ENCODE measurements at regions not wholly inside any gene's neighbourhood (a gene's known extent, or its start where the extent isn't known, plus 50 kb on each side); places are given as distances from the start of the nearest gene placed in this dataset.

GRCh38 chr2:238694136-238694755, 153.6 kb upstream of the TWIST2 start:
- H3K9me3 ChIP-seq (ENCODE audit: insufficient read depth, low read length): no peaks in the 10 kb centered on the region

GRCh38 chr2:238694922-238695321, 153.0 kb upstream of the TWIST2 start:
- Histone ChIP-seq H3K9me2 (replicated peaks; ENCODE audit: insufficient read depth, low read length) (no peaks in the 10 kb centered on the region), H3K36me3 (ENCODE audit: low read length) (no peaks in the 10 kb centered on the region), H3K4me2 (ENCODE audit: low read depth, low read length, poor library complexity, severe bottlenecking) (no peak overlapping the region), H3K4me3 (ENCODE audit: insufficient read depth, low read length, poor library complexity, severe bottlenecking) (no peak overlapping the region), H4K20me1 (ENCODE audit: low read depth, low read length) (no peaks in the 10 kb centered on the region), H3F3A (ENCODE audit: insufficient read depth) (no peaks in the 10 kb centered on the region), H3K27me3 (ENCODE audit: low read length) (no peaks in the 10 kb centered on the region), H3K9ac (ENCODE audit: low read length) (no peak overlapping the region), H3K79me2 (ENCODE audit: insufficient read depth, low read length) (no peaks in the 10 kb centered on the region), H2AFZ (ENCODE audit: low read depth, low read length, severe bottlenecking) (no peak overlapping the region), H3K27ac (ENCODE audit: low read depth, low read length) (no peak overlapping the region), H3K9me3 (ENCODE audit: insufficient read depth, low read length) (no peaks in the 10 kb centered on the region)
- TF ChIP-seq, protein P1, sequence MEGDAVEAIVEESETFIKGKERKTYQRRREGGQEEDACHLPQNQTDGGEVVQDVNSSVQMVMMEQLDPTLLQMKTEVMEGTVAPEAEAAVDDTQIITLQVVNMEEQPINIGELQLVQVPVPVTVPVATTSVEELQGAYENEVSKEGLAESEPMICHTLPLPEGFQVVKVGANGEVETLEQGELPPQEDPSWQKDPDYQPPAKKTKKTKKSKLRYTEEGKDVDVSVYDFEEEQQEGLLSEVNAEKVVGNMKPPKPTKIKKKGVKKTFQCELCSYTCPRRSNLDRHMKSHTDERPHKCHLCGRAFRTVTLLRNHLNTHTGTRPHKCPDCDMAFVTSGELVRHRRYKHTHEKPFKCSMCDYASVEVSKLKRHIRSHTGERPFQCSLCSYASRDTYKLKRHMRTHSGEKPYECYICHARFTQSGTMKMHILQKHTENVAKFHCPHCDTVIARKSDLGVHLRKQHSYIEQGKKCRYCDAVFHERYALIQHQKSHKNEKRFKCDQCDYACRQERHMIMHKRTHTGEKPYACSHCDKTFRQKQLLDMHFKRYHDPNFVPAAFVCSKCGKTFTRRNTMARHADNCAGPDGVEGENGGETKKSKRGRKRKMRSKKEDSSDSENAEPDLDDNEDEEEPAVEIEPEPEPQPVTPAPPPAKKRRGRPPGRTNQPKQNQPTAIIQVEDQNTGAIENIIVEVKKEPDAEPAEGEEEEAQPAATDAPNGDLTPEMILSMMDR (IDR thresholded peaks at IDR 0.05; ENCODE audit: insufficient read depth, low read length, poor library complexity, severe bottlenecking): no peak
- no peak for TF ChIP-seq EZH2phosphoT487 (conservative IDR thresholded peaks at IDR 0.05; ENCODE audit: low read length)

More at GRCh38 chr2:238694136-238694755, 153.6 kb upstream of the TWIST2 start:
- H3K4me2 ChIP-seq (ENCODE audit: low read depth, low read length, poor library complexity, severe bottlenecking): no peak overlapping the region
- H2AFZ ChIP-seq (ENCODE audit: low read depth, low read length, severe bottlenecking): no peak overlapping the region
- H3K4me3 ChIP-seq (ENCODE audit: insufficient read depth, low read length, poor library complexity, severe bottlenecking): no peak overlapping the region
- H4K20me1 ChIP-seq (ENCODE audit: low read depth, low read length): no peaks in the 10 kb centered on the region
- H3K27ac ChIP-seq (ENCODE audit: low read depth, low read length): no peak overlapping the region
- no peaks in the 10 kb centered on the region for H3K36me3 ChIP-seq (ENCODE audit: low read length)
- no peak overlapping the region for H3K9ac ChIP-seq (ENCODE audit: low read length)
- TF ChIP-seq, protein P1 (IDR thresholded peaks at IDR 0.05; ENCODE audit: insufficient read depth, low read length, poor library complexity, severe bottlenecking): no peak
- no peak for TF ChIP-seq EZH2phosphoT487 (conservative IDR thresholded peaks at IDR 0.05; ENCODE audit: low read length)
- H3K27me3 ChIP-seq (ENCODE audit: low read length): no peaks in the 10 kb centered on the region
- H3F3A ChIP-seq (ENCODE audit: insufficient read depth): no peaks in the 10 kb centered on the region
- H3K79me2 ChIP-seq (ENCODE audit: insufficient read depth, low read length): no peaks in the 10 kb centered on the region
- no peaks in the 10 kb centered on the region for H3K9me2 ChIP-seq (replicated peaks; ENCODE audit: insufficient read depth, low read length)

- TF ChIP-seq, protein P1 (IDR thresholded peaks at IDR 0.05; ENCODE audit: insufficient read depth, low read length, poor library complexity, severe bottlenecking): no peak
- Histone ChIP-seq H2AFZ (ENCODE audit: low read depth, low read length, severe bottlenecking) (no peak overlapping the region), H3K27ac (ENCODE audit: low read depth, low read length) (no peak overlapping the region), H3F3A (ENCODE audit: insufficient read depth) (no peaks in the 10 kb centered on the region), H4K20me1 (ENCODE audit: low read depth, low read length) (no peaks in the 10 kb centered on the region), H3K36me3 (ENCODE audit: low read length) (no peaks in the 10 kb centered on the region), H3K27me3 (ENCODE audit: low read length) (no peaks in the 10 kb centered on the region), H3K4me2 (ENCODE audit: low read depth, low read length, poor library complexity, severe bottlenecking) (no peak overlapping the region), H3K4me3 (ENCODE audit: insufficient read depth, low read length, poor library complexity, severe bottlenecking) (no peak overlapping the region), H3K9ac (ENCODE audit: low read length) (no peak overlapping the region), H3K9me2 (replicated peaks; ENCODE audit: insufficient read depth, low read length) (no peaks in the 10 kb centered on the region), H3K9me3 (ENCODE audit: insufficient read depth, low read length) (no peaks in the 10 kb centered on the region), H3K79me2 (ENCODE audit: insufficient read depth, low read length) (no peaks in the 10 kb centered on the region)
Observed at GRCh38 chr2:238695538-238695937, 152.3 kb upstream of the TWIST2 start.
